NCI-H82 treated with DMSO at 0.1 percent for 48 hours (cell line): ENCODE measurements at regions not wholly inside any gene's neighbourhood (a gene's known extent, or its start where the extent isn't known, plus 50 kb on each side); places are given as distances from the start of the nearest gene placed in this dataset.
"Not testable (repeated sequence)": the region's sequence is repeated elsewhere in the genome, so short reads cannot be mapped to it uniquely, and the experiment has no call there.

Experiments
- DNase-seq: peaks from one replicate; lab custom pipeline; 2025; ENCODE audit not compliant: unreplicated experiment; lab: John Stamatoyannopoulos, UW

DNA sequence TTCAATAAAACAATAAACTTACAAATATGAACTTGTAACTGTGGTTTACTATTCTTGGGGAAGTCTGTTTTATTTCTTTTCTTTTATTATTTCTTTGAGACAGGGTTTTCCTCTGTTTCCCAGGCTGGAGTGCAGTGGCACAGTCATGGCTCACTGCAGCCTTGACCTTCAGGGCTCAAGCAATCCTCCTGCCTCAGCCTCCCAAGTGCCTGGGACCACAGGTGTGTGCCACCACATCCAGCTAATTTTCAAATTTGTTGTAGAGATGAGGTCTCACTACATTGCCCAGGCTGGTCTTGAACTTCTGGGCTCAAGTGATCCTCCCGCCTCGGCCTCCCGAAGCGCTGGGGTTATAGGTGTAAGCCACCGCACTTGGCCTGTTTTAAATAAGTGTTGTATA is 343.4 kb downstream of the SOX9 start:
- not testable (repeated sequence) for DNase-seq

DNA sequence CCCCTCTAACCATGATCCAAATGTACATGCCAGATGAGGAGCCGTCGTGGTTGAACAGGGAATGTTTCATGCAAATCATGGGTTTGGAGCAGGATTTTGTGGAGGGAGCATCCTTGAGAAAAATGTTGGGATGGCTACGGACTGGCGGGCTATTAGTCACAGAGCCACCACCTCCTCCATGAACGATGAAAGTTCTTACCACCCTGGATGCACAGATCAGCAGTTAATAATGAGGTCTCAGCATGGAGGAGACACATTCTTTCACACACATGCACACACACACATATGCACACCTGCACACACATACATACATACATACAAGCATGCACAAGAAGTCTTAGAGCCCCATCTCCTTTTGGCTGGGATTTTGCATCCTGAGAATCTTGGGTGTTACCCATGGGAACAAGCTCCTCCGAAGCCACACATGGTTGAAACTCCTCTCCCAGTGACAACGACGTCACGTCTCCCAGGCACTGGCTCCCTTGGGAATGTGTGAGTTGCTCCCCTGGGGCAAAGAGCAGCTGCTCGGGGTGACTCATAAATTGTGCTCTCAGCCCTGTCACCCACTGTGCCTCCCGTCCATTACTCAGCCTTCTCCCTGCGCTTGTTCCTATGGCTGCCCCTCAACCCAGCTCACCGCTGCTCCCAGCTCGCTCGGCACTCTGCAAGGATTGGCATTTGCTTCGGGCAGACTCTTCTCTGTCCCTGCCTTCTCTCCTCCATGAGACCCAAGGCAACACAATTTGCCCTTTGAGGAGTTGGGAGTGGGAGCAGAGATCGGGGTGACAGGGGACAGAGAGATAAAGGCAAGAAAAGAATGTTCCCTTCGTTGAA is 344.6 kb downstream of the SOX9 start:
- no peak for DNase-seq

DNA sequence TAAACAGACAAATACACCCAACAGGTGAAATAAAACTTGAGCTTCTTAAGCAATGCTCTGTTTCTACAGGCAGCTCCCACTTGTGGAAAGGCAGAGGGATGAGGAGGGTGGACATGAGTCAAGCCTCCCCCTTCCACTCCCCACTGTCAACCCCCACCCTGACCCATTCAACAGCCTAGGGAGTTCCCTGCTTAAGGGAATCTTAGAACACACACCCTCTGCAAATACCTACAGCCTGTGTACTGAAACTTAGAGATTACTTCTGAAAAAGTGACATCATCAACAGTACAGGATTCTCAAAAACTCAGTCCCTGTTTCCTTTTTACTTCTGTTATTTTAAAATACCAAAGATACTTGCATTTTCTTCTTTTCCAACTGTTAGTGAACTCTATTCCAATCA is 345.4 kb downstream of the SOX9 start:
- no peak for DNase-seq

DNA sequence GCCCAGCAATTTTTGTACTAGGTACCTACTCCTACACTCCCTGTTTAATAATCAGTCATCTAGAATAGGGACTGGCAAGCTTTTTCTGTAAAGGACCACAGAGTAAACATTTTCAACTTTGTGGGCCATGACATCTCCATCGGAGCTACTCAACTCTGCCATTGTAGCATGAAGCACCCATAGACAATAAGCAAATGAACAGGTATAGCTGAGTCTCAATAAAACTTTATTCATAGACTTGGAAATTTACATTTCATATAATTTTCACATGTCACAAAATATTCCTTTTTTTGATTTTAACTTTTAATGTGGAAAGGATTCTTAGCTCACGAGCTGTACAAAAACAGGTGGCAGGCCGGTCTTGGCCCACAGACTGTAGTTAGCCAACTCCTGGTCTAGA is 345.8 kb downstream of the SOX9 start:
- DNase-seq = no peak

DNA sequence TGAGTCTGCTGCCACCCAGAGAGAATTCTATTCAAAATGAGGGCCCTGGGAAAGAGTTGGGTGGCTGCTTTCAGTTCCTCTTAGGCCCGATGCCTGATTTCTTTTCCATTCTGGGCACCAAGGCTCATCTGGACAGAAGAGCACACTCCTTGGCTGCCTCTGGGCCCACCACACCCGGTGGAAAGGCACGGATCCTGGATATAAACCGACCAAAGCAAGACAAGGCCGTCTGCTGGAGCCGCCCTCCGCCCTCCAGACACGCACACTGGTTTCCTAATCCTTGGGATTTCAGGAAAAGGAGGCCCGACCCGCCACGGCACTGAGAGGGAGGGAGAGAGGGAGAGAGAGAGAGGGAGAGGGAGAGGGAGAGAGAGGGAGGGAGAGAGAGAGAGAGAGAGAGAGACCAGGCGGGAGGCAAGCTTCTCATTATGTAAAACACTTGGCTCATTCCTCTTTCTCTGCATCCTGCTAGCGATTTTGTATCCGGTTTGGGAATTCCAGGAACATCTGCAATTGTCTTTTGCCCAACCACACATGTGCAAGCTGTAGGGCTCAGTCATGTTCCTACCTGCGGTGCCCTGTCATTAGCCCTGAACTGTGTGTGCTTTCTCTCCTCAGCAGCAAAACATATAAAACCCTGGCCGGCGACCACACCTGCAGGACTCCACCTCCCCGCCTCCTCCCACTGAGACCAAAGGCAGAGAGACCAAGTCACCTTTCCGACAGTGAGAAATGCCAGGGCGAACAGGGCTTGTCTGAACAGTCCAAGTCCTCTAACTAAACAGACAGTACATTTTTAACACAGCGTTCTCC is 347.2 kb downstream of the SOX9 start:
- no peak for DNase-seq

DNA sequence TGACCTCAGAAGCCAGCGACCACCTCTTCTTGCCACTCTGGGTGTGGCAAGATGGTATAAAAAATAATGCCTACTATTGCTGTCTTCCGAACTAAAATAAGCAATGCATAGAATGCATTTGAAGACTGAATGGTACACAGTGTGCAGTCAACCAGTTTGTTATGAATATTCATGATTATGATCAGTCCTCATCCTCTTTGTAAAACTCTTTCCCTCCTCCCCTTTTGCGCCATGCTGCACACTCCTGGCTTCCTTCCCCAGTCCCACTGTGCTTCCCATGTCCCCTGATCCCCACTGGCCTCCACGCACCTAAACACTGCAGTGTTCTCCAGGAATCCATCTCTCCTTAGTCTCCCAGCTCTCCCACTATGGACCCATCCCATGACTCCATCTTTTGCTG is 348.0 kb downstream of the SOX9 start:
- DNase-seq = no peak

DNA sequence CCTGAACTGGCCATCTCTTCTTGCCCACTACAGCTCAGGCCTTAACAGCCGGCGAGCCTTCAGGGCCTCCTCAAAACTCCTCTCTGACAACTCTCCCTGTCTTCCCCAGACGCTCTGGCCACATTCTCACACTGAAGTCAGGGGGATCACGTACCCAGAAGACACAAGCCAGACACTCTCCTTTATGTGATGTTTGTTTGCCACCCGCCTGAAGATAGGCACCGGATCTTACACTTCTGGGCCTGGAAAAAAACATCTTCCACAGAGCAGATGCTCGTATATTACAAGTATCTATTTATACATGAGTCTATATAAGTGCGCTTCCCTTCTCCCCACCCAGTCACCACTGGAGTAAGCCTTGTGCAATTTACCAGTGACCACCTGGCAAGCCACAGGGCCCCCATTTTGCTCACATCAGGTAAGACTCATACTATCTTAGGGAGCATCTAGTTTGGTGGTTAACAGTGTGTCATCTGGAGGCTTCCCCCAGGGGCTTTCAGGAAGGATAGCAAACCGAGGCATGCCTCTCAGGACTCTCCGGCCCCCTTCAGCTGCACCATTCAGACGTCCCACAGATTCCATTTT is 349.4 kb downstream of the SOX9 start:
- DNase-seq = no peak

DNA sequence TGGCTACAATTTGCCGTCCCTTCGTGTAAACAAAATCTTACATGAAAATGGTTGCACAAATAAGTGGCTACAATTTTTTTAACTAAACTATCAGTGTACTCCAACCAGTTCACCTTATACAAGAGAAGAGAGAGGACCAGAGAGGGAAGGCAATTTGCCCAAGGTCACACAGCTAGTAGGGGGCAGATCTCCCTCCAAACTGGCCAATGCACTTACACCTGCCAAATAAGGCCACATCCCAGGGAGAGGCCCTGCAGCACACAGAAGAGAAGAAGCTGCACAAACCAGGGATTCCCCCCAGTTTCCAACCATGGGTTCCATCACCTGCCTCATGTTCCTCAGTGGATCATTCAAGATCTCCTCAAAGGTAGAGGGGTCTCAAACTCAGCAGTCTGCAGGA is 349.9 kb downstream of the SOX9 start:
- DNase-seq = no peak

DNA sequence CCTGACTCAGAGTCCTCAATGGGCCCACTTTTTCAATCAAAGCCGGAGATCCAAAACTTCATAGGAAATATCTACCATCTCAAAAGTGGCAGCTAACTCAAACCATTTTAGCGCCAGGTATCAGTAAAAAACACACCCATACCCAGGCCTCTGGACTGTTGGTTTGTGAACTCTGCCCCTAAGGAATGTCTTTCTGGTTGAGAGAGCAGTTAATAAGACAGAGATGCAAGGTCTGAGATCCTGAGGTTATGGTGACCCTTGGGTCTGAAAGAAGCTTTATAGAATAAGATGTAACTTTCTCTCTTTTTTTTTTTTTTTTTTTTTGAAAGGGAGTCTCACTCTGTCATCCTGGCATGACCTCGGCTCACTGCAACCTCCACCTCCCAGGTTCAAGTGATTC is 350.5 kb downstream of the SOX9 start:
- no peak for DNase-seq

DNA sequence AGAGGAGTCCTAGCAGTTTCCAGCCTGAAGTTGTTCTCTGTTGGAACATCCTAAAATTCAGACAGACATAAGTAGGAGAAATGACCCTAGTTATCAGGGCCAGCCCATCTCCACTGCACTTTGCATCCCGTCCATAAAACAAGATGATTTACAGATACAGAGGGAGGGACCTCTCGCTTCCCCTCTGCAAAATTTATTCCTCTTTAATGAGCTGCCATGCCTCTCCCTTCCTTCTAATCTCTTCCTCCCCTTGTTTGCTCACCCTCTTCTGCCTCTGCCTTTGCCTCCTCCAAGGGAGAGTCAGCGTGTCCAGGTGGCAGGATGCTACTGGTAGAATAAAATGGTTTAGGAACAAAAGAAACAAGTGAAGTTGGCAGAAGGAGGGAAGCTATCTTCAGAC is 351.3 kb downstream of the SOX9 start:
- no peak for DNase-seq

DNA sequence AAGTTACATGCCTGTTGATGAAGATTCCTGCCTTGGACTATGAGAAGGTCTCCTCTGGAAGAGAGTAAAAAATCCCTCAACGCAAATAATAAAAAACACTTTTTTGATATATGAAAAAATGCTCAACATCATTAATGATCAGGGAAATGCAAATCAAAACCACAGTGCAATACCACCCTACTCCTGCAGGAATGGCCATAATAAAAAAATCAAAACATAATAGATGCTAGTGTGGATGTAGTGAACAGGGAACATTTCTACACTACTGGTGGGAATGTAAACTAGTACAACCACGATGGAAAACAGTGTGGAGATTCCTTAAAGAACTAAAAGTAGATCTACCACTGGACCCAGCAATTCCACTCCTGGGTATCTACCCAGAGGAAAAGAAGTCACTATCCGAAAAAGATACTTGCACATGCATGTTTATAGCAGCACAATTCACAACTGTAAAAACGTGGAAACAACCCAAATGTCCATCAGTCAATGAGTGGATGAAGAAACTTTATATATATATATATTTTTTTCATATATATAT is 352.1 kb downstream of the SOX9 start:
- DNase-seq = not testable (repeated sequence)

DNA sequence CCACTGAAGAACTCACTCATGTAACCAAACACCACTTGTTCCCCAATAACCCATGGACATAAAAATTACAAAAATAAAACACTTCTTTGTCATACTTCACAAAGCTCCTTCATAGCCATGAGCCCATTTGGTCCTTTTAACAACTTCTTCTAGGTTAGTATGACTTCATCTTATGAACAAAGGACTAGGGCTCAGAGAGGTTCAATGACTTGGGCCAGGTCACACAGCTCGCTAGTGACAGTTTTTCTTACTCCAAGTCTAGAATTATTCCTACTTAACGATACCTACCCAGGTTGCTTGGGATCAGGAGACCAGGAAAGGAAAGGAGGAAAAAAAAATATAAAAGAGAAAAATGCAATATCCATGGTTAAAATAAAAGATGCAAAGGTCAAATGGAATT is 353.4 kb downstream of the SOX9 start:
- no peak for DNase-seq

DNA sequence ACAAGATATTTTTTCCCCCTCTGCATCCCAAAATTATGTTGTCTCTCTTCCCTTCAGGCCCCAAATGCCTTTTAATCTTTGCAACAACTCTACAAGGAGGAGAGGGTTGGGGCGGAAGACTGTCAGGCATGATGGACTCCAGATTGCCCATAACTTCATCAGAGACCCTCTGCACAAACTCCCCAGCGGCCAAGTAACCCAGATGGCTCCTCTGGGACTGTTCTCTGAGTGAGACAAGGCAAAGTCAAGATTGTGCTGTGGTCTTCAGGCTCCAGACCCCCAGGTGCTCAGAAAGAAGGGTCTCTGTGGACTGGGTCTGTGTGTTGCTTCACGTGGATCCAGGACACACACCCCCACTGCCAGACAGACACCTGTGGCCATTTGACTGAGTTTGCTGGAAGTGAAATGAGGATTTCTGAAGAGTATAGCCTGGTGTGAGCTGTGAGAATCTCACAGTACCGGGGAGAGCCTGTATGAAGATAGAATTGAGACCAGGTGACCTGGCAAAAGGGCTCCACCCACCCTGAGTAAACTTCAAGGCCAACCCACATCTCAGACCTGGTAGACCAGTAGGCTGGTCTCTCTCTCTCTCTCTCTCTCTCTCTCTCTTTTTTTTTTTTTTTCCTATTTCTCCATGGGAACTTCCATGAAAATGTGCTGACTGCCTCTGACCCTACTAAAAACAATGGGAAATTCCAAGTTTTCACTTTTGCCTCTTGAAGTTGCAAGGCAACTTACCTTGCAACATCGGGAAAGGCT is 354.1 kb downstream of the SOX9 start:
- no peak for DNase-seq

DNA sequence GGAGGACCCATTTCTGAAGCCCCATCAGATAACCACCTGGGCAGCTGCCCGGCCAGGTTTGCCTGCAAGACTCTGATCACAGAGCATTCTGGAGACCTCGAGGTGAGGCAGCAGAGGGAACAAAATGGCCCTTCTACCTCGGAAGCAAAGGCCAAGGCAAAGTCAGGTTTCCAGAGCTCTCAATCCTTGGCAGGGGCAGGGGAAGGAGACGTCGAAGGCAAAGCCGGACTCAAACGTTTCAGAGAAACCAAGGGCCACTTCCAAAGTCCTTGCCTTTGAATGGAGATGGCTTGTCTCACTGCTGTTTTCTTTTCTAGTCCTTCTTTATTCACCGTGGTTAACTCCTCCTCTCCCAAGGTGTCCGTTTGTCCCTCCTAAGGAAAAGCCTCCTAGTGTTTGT is 355.3 kb downstream of the SOX9 start:
- DNase-seq = no peak

DNA sequence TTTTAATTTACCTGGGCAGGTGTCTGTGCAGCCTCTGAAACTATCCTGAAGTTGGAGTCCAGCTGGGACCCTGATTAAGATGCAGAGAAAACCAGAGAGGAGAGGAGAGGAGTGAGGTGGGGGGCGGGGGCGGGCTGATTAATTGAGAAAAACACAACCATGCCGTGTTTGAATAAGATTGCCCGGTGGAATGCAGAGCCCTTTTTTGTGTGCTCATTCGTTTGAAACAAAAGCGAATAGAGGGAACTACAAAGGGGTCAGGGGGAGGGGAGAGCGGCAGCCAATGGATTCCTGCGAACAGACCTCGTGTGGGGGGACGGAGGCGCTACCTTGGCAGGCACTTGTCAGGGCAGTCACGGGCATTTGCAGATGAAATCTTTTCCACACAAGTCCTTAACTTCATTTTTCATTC is 355.8 kb downstream of the SOX9 start:
- no peak for DNase-seq

DNA sequence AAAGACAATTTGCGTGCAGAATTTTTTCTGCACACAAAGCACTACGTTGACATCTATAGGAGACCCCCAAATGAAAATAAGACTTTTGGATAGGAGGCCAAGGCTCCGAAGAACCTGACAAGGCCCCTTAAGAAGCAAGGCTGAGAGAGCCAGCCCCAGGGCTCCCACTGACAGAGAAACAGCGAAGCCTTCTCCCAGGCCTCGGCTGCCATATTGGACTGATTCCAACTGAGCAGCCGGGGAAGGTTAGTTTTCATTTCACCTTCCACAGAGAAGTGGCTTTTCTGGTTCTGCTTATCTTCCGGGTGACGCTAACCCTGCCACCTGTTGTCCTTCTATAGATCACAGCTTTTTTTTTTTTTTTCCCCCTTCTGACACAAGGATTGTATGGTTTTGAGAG is 356.7 kb downstream of the SOX9 start:
- DNase-seq = no peak

DNA sequence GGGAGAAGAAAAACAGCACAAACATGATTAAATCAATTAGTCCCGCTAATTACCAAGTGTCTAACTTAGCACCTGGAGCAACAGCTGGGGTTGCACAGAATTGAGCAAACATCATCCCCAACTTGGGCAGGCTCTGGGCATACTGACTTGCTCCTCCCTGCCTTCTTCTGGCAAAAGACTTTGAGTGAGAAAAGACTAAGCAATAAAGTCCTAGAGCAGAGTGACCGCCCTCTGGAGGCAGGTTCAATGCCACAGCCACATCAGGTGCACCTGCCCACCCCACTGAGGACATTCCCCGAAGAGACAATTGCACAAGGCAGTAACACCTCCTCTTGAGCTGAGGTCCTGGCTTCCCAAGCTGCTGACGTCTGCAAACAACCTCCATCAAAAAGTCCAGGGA is 358.3 kb downstream of the SOX9 start:
- no peak for DNase-seq

DNA sequence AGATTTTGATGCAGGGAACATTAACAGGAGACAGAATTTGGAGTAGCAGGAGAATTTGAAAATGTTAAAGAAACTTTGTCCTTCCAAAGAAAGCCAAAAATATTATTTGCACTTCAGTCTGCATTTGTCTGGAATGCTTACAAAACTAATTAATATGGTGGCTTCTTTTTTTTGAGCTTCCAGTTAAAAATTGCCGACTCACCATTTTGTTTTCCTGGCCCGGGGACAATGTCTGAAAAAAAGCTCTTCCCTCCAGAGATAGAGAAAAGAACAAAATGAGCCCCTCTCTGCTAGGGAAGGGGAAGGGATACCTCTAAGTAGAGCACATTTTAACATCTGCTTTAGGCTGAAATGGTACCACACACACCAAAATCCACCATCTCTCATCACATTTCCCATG is 360.8 kb downstream of the SOX9 start:
- DNase-seq = no peak

DNA sequence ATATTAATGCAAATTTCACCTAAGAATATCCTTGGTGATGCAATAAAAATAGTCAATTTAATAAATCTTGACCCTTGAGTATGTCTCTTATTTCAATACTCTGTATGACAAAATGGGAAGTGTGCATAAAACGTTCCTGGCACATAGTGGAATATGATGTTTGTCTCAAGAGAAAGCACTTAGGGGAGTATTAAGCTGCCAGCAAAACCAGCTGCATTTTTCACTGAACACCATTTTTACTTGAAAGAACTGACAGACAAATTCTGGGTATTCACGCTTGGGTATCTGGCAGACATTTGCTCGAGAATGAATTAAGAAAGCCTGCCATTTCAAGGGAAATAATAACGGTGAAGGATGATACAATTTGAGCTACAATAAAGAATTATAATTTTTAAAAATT is 364.8 kb downstream of the SOX9 start:
- no peak for DNase-seq

DNA sequence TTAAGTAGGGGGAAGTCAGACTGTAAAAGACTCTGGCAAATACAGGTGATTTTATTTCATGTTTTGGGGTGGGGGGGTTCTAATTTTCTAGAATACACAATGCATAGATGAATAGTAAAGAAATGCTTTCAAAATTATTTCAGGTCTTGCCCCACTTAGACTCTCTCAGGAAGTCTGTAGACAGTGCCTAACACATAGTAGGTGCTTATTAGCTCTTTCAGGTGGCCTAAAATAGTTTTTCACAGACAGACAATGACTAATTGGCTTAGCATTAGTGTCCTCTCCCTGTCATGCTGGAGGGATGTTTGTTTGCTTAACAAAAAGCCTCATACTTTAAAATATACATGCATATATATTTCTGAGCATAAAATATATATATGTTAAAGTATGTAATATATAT is 366.0 kb downstream of the SOX9 start:
- DNase-seq = no peak
